SK-N-SH (cell line): ENCODE measurements at regions not wholly inside any gene's neighbourhood (a gene's known extent, or its start where the extent isn't known, plus 50 kb on each side); places are given as distances from the start of the nearest gene placed in this dataset.
"Not testable (repeated sequence)": the region's sequence is repeated elsewhere in the genome, so short reads cannot be mapped to it uniquely, and the experiment has no call there.

ENCODE experiments used
- CTCF ChIA-PET: fragments of 300-600, 350-600 bp; formaldehyde crosslinking; extraction: SDS; loops from one replicate; lab custom pipeline; 2021; lab: Yijun Ruan, JAX
- POLR2A ChIA-PET: fragments of 350-600 bp; sonication (Branson Sonifier 250); formaldehyde crosslinking; extraction: SDS; loops from one replicate; lab custom pipeline; 2020; ENCODE audit warnings: antibody characterized with exemption, inconsistent platforms; lab: Yijun Ruan, JAX
- DNase-seq: peaks from one replicate; pipeline ENCODE4 v3.0.0; 2012
- H2AFZ ChIP-seq: fragments of 200-600 bp; sonication (generic); 2 replicates; pipeline ENCODE4 v1.8.1; 2016; ENCODE audit warnings: antibody characterized with exemption, mild to moderate bottlenecking, low read depth
- H3F3A ChIP-seq: fragments of 200-600 bp; sonication (generic); replicated peaks from 2 replicates; pipeline ENCODE3; 2016; ENCODE audit warnings: antibody characterized with exemption, mild to moderate bottlenecking; ENCODE audit not compliant: insufficient read depth
- H3K27ac ChIP-seq, 2 experiments: fragments of 200-500 bp in 1 of 2; fragments of 200-600 bp in 1 of 2; sonication (Bioruptor generic) in 1 of 2; sonication (generic), shearing (Covaris generic) in 1 of 2; 2 replicates each; pipeline versions ENCODE4 v1.5.1 to v1.6.1; 2014 to 2016; ENCODE audit warnings: low read depth in 2 of 2, inconsistent platforms in 1 of 2, low read length in 1 of 2, mild to moderate bottlenecking in 1 of 2, mixed read lengths in 1 of 2
- H3K27me3 ChIP-seq: fragments of 200-600 bp; sonication (generic), shearing (Covaris generic); 2 replicates; pipeline ENCODE4 v1.6.1; 2016; ENCODE audit warnings: mixed run types; ENCODE audit not compliant: insufficient read depth
- H3K36me3 ChIP-seq, 2 experiments: fragments of 200-500 bp in 1 of 2; fragments of 200-600 bp in 1 of 2; sonication (Bioruptor generic) in 1 of 2; sonication (generic) in 1 of 2; replicated peaks in 1 of 2; 2 replicates each; pipeline versions ENCODE3 to v1.5.1; 2014 to 2016; ENCODE audit warnings: low read length in 1 of 2, mild to moderate bottlenecking in 1 of 2; ENCODE audit not compliant: insufficient read depth in 2 of 2, control insufficient read depth in 1 of 2
- H3K4me1 ChIP-seq, 2 experiments: fragments of 200-500 bp in 1 of 2; fragments of 200-600 bp in 1 of 2; sonication (Bioruptor generic) in 1 of 2; sonication (generic), shearing (Covaris generic) in 1 of 2; 2 replicates each; pipeline versions ENCODE4 v1.5.1 to v1.6.1; 2014 to 2016; ENCODE audit warnings: low read depth in 1 of 2, low read length in 1 of 2, mixed run types in 1 of 2; ENCODE audit not compliant: insufficient read depth in 2 of 2, control insufficient read depth in 1 of 2
- H3K4me2 ChIP-seq: fragments of 200-600 bp; sonication (generic), shearing (Covaris generic); 2 replicates; pipeline ENCODE4 v1.6.1; 2017; ENCODE audit warnings: mixed run types
- H3K4me3 ChIP-seq, 2 experiments: fragments of 200-500 bp in 1 of 2; fragments of 200-600 bp in 1 of 2; sonication (Bioruptor generic) in 1 of 2; sonication (generic), shearing (Covaris generic) in 1 of 2; 2 replicates each; pipeline versions ENCODE4 v1.5.1 to v1.8.1; 2014 to 2016; ENCODE audit warnings: low read depth in 2 of 2, inconsistent platforms in 1 of 2, low read length in 1 of 2, mild to moderate bottlenecking in 1 of 2, mixed read lengths in 1 of 2, moderate library complexity in 1 of 2
- H3K79me2 ChIP-seq: fragments of 200-600 bp; sonication (generic); 2 replicates; pipeline ENCODE4 v1.8.1; 2017; ENCODE audit warnings: mild to moderate bottlenecking; ENCODE audit not compliant: insufficient read depth
- H3K9ac ChIP-seq: fragments of 200-600 bp; sonication (generic); 2 replicates; pipeline ENCODE4 v1.6.1; 2017; ENCODE audit warnings: mixed run types
- H3K9me2 ChIP-seq: fragments of 200-600 bp; sonication (generic); 2 replicates; pipeline ENCODE4 v1.6.1; 2017; ENCODE audit warnings: mixed run types
- H3K9me3 ChIP-seq: fragments of 200-600 bp; sonication (generic); 2 replicates; pipeline ENCODE4 v1.6.1; 2017; ENCODE audit warnings: mixed run types, mild to moderate bottlenecking, moderate library complexity
- H4K20me1 ChIP-seq: fragments of 200-600 bp; sonication (generic); 2 replicates; pipeline ENCODE4 v1.6.1; 2017; ENCODE audit warnings: mild to moderate bottlenecking, mixed run types; ENCODE audit not compliant: insufficient read depth
- EP300 ChIP-seq, 2 experiments: IDR thresholded peaks; 2 replicates each; pipeline versions ENCODE4 v1.4.0 to v1.6.1; 2012; ENCODE audit warnings: borderline replicate concordance in 1 of 2, low read depth in 1 of 2, low read length in 1 of 2
- EZH2phosphoT487 ChIP-seq: fragments of 200-600 bp; sonication (generic); IDR thresholded peaks from 2 replicates; pipeline ENCODE4 v1.6.1; 2017; ENCODE audit warnings: low read depth, mixed run types, mild to moderate bottlenecking, antibody characterized with exemption, moderate library complexity, borderline replicate concordance
- FOSL2 ChIP-seq: IDR thresholded peaks from 2 replicates; pipeline ENCODE4 v1.4.0; 2012; ENCODE audit warnings: low read depth, mild to moderate bottlenecking, moderate library complexity, borderline replicate concordance
- GATA2 ChIP-seq: sonication (generic); formaldehyde crosslinking; IDR thresholded peaks from 2 replicates; pipeline ENCODE4 v1.5.0; 2020; ENCODE audit warnings: mild to moderate bottlenecking, missing genetic modification reagents
- MXI1 ChIP-seq: IDR thresholded peaks from 2 replicates; pipeline ENCODE4 v1.6.1; 2012; ENCODE audit warnings: mild to moderate bottlenecking, low read depth, low read length, improper control_type of control experiment
- NFIC ChIP-seq: IDR thresholded peaks from 2 replicates; pipeline ENCODE4 v1.4.0; 2012; ENCODE audit warnings: borderline replicate concordance
- NRF1 ChIP-seq: IDR thresholded peaks from 2 replicates; pipeline ENCODE4 v1.6.1; 2012; ENCODE audit warnings: low read depth, mild to moderate bottlenecking, low read length
- POLR2AphosphoS5 ChIP-seq: IDR thresholded peaks from 2 replicates; pipeline ENCODE4 v1.6.1; 2012; ENCODE audit warnings: low read depth, low read length
- RAD21 ChIP-seq: IDR thresholded peaks from 2 replicates; pipeline ENCODE4 v1.6.1; 2012; ENCODE audit warnings: mild to moderate bottlenecking, low read length
- RCOR1 ChIP-seq: fragments of 150-350 bp; IDR thresholded peaks from 2 replicates; pipeline ENCODE4 v1.6.1; 2017; ENCODE audit warnings: antibody characterized with exemption, low read length
- RFX5 ChIP-seq: IDR thresholded peaks from 2 replicates; pipeline ENCODE4 v1.6.1; 2012; ENCODE audit warnings: mild to moderate bottlenecking, improper control_type of control experiment, low read length
- RXRA ChIP-seq: IDR thresholded peaks from 2 replicates; pipeline ENCODE4 v1.4.0; 2012; ENCODE audit warnings: low read depth, mild to moderate bottlenecking, borderline replicate concordance
- SIN3A ChIP-seq: IDR thresholded peaks from 2 replicates; pipeline ENCODE4 v1.6.1; 2012; ENCODE audit warnings: low read depth, mild to moderate bottlenecking, low read length, moderate library complexity, borderline replicate concordance
- TAF1 ChIP-seq: IDR thresholded peaks from 2 replicates; pipeline ENCODE4 v1.6.1; 2012; ENCODE audit warnings: low read depth, mild to moderate bottlenecking, low read length, moderate library complexity, borderline replicate concordance
- TCF12 ChIP-seq: IDR thresholded peaks from 2 replicates; pipeline ENCODE4 v1.4.0; 2012
- TEAD4 ChIP-seq: IDR thresholded peaks from 2 replicates; pipeline ENCODE4 v1.4.0; 2012; ENCODE audit warnings: mild to moderate bottlenecking, borderline replicate concordance; ENCODE audit not compliant: insufficient read depth
- YY1 ChIP-seq: IDR thresholded peaks from 2 replicates; pipeline ENCODE4 v1.4.0; 2012; ENCODE audit warnings: low read depth, mild to moderate bottlenecking
- WGBS: methylation state at CpG from one replicate; pipeline ENCODE4 v1.1.6; 2017; ENCODE audit warnings: low lambda C conversion rate; 5-methylcytosine and 5-hydroxymethylcytosine counted together
- TF ChIP-seq, protein P1 (sequence below): IDR thresholded peaks from 2 replicates; pipeline ENCODE4 v1.4.0; 2012; ENCODE audit warnings: low read depth, borderline replicate concordance
- TF ChIP-seq, protein P2 (sequence below): IDR thresholded peaks from 2 replicates; pipeline ENCODE4 v1.4.0; 2012; ENCODE audit warnings: low read depth, borderline replicate concordance

DNA sequence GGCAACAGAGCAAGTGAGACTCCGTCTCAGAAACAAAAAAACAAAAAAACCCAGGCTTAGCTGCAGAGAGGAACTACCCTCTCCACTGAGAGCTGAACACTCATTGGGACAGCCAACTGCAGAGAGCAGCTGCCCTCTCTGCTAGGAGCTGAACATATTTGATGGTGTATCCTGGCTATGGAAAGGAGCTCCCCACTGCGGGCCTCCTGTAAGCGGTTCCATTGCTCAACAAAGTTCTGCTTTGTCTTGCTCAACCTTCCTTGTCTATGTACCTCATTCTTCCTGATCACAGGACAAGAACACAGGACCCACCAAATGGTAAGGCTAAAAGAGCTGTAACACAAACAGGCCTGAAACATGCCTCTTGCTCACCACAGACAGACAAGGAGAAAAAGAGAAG is 246.3 kb upstream of the LRRTM4 start:
- Histone ChIP-seq H3K4me3 (no peak overlapping the region), H3K9me3 (no peaks in the 10 kb centered on the region), H3K27ac (no peak overlapping the region), H4K20me1 (no peaks in the 10 kb centered on the region), H3K9me2 (no peaks in the 10 kb centered on the region), H3K79me2 (no peaks in the 10 kb centered on the region), H3K4me2 (no peak overlapping the region), H2AFZ (no peak overlapping the region), H3K9ac (no peak overlapping the region), H3K36me3 (no peaks in the 10 kb centered on the region), H3K27me3 (no peaks in the 10 kb centered on the region), H3F3A (no peaks in the 10 kb centered on the region), H3K4me1 (no peaks in the 10 kb centered on the region)
- 20% methylated on average over 3 of the region's 3 CpGs for WGBS
- TF ChIP-seq RAD21, result no peak
- no peak for TF ChIP-seq NRF1
- TF ChIP-seq, protein P1, sequence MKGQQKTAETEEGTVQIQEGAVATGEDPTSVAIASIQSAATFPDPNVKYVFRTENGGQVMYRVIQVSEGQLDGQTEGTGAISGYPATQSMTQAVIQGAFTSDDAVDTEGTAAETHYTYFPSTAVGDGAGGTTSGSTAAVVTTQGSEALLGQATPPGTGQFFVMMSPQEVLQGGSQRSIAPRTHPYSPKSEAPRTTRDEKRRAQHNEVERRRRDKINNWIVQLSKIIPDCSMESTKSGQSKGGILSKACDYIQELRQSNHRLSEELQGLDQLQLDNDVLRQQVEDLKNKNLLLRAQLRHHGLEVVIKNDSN, result no peak
- TF ChIP-seq RFX5, result no peak
- no peak for TF ChIP-seq SIN3A
- TF ChIP-seq NFIC, result no peak
- no peak for TF ChIP-seq POLR2AphosphoS5
- no peak for TF ChIP-seq TAF1
- TF ChIP-seq TCF12, result no peak
- no peak for TF ChIP-seq RXRA
- no peak for TF ChIP-seq TEAD4
- no peak for TF ChIP-seq EP300 (IDR thresholded peaks at IDR 0.05; ENCODE audit: borderline replicate concordance in 1 of 2, low read depth in 1 of 2, low read length in 1 of 2)
- no peak for TF ChIP-seq FOSL2
- TF ChIP-seq, protein P2, sequence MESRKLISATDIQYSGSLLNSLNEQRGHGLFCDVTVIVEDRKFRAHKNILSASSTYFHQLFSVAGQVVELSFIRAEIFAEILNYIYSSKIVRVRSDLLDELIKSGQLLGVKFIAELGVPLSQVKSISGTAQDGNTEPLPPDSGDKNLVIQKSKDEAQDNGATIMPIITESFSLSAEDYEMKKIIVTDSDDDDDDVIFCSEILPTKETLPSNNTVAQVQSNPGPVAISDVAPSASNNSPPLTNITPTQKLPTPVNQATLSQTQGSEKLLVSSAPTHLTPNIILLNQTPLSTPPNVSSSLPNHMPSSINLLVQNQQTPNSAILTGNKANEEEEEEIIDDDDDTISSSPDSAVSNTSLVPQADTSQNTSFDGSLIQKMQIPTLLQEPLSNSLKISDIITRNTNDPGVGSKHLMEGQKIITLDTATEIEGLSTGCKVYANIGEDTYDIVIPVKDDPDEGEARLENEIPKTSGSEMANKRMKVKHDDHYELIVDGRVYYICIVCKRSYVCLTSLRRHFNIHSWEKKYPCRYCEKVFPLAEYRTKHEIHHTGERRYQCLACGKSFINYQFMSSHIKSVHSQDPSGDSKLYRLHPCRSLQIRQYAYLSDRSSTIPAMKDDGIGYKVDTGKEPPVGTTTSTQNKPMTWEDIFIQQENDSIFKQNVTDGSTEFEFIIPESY, result no peak
- no peak for DNase-seq
- CTCF ChIA-PET, result no interaction called here
- POLR2A ChIA-PET, result no interaction called here

DNA sequence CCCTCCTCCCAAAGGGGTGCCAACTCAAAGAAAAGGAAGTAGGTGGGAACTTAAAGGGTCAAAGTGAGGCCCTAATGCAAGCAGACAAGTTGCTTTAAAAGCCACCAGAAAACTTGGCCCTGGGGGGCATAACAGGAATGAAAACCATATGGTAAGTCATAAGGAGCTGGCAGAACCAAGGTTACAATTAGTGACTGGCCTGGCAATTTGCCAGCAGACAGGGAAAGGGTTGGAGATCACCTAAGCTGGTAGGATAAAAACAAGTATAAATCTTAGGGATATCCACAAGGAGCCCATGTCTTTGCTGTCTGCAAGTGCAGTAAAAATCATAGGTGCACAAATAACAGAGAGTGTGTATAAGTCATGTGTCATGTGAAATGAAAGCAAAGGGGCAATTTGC is 256.7 kb upstream of the LRRTM4 start:
- no peaks in the 10 kb centered on the region for H3K36me3 ChIP-seq
- H3K9ac ChIP-seq, result no peak overlapping the region
- ChIA-PET CTCF (no interaction called here), POLR2A (no interaction called here)
- H3K79me2 ChIP-seq, result no peaks in the 10 kb centered on the region
- no peak overlapping the region; a peak in 1 of 4 replicates for H3K27ac ChIP-seq
- no peaks in the 10 kb centered on the region for H4K20me1 ChIP-seq
- H3K27me3 ChIP-seq, result no peaks in the 10 kb centered on the region
- H3K9me3 ChIP-seq, result no peaks in the 10 kb centered on the region; the same call in 1 of the 2 replicates
- H3K4me1 ChIP-seq, result peaks cover 0 to 9% of the 10 kb centered on the region in 2 experiments; a peak in 1 of 4 replicates
- TF ChIP-seq MXI1 (no peak), GATA2 (no peak), RAD21 (no peak), RCOR1 (no peak), EZH2phosphoT487 (no peak), YY1 (no peak), RFX5 (no peak)
- no peak overlapping the region for H2AFZ ChIP-seq
- DNase-seq, result no peak
- H3K4me3 ChIP-seq, result no peak overlapping the region
- no peaks in the 10 kb centered on the region for H3F3A ChIP-seq
- H3K9me2 ChIP-seq, result no peaks in the 10 kb centered on the region
- no peak overlapping the region for H3K4me2 ChIP-seq

DNA sequence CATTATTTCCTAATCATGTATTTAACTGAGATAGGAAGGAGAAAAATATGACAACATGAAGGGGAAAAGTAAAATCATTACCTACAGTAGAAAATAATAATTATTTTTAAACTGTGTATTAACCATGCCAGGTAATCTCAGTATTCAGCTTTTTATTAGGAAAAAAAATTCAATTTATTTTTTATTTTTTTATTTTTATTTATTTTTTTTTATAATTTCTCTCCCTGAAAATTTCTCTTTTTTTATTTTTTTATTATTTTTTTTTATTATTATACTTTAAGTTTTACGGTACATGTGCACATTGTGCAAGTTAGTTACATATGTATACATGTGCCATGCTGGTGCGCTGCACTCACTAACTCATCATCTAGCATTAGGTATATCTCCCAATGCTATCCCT is 271.3 kb upstream of the LRRTM4 start:
- H3K4me2 ChIP-seq, H3K4me3 ChIP-seq, H3F3A ChIP-seq, H3K9me3 ChIP-seq, H3K9ac ChIP-seq, H3K9me2 ChIP-seq, H3K36me3 ChIP-seq, H3K27me3 ChIP-seq, H3K79me2 ChIP-seq, H4K20me1 ChIP-seq, H3K27ac ChIP-seq, H3K4me1 ChIP-seq, DNase-seq, H2AFZ ChIP-seq, POLR2A ChIA-PET: not testable (repeated sequence)
- 87% methylated on average over 2 of the region's 2 CpGs for WGBS
- CTCF ChIA-PET, result interaction anchor here (0.6 kb wide), 1 partner anchor 27 kb away, joined by 4 read pairs; no protein-coding TSS in a partner anchor
